ENCODE measurements at regions not wholly inside any gene's neighbourhood (a gene's known extent, or its start where the extent isn't known, plus 50 kb on each side); places are given as distances from the start of the nearest gene placed in this dataset.

GRCh38 chr21:39083377-39084008 is 99.8 kb downstream of the PSMG1 start:
- POLR2A ChIA-PET = no interaction called here
- CTCF ChIA-PET = no interaction called here
- H3K79me2 ChIP-seq (ENCODE audit: control insufficient read depth, insufficient read depth, low read length) = no peaks in the 10 kb centered on the region
- in situ Hi-C loops (cut with MboI) (no loop called here), intact Hi-C loops (cut with micrococcal nuclease; ENCODE audit: unreplicated experiment) (no loop called here)
- BruUV-seq (replicated peaks) = no TSS peak
- ATAC-seq (no peak), FAIRE-seq (no peak), DNase-seq (ENCODE audit: low read depth, low spot score) (no peak)
- H3K9me3 ChIP-seq (replicated peaks; ENCODE audit: control insufficient read depth, insufficient read depth, low read length) = no peaks in the 10 kb centered on the region
- H3K4me3 ChIP-seq = no peak overlapping the region
- TF ChIP-seq FOXM1 (IDR thresholded peaks at IDR 0.05; ENCODE audit: low read depth, low read length) (no peak), ZNF274 (IDR thresholded peaks at IDR 0.05; ENCODE audit: insufficient read depth, insufficient read length) (no peak), SUZ12 (IDR thresholded peaks at IDR 0.05; ENCODE audit: unreplicated experiment) (no peak), NBN (IDR thresholded peaks at IDR 0.05) (no peak), NR2C1 (IDR thresholded peaks at IDR 0.05) (no peak), YBX1 (IDR thresholded peaks at IDR 0.05) (no peak), TAF1 (IDR thresholded peaks at IDR 0.05; ENCODE audit: borderline replicate concordance, low read depth, low read length) (no peak), MTA3 (IDR thresholded peaks at IDR 0.05; ENCODE audit: borderline replicate concordance, low read length) (no peak), STAT3 (IDR thresholded peaks at IDR 0.05; ENCODE audit: low read depth, low read length) (no peak), ZBED1 (IDR thresholded peaks at IDR 0.05; ENCODE audit: borderline replicate concordance) (no peak), RCOR1 (conservative IDR thresholded peaks at IDR 0.05; ENCODE audit: low read depth, low read length) (no peak)
- TF ChIP-seq, protein P1, sequence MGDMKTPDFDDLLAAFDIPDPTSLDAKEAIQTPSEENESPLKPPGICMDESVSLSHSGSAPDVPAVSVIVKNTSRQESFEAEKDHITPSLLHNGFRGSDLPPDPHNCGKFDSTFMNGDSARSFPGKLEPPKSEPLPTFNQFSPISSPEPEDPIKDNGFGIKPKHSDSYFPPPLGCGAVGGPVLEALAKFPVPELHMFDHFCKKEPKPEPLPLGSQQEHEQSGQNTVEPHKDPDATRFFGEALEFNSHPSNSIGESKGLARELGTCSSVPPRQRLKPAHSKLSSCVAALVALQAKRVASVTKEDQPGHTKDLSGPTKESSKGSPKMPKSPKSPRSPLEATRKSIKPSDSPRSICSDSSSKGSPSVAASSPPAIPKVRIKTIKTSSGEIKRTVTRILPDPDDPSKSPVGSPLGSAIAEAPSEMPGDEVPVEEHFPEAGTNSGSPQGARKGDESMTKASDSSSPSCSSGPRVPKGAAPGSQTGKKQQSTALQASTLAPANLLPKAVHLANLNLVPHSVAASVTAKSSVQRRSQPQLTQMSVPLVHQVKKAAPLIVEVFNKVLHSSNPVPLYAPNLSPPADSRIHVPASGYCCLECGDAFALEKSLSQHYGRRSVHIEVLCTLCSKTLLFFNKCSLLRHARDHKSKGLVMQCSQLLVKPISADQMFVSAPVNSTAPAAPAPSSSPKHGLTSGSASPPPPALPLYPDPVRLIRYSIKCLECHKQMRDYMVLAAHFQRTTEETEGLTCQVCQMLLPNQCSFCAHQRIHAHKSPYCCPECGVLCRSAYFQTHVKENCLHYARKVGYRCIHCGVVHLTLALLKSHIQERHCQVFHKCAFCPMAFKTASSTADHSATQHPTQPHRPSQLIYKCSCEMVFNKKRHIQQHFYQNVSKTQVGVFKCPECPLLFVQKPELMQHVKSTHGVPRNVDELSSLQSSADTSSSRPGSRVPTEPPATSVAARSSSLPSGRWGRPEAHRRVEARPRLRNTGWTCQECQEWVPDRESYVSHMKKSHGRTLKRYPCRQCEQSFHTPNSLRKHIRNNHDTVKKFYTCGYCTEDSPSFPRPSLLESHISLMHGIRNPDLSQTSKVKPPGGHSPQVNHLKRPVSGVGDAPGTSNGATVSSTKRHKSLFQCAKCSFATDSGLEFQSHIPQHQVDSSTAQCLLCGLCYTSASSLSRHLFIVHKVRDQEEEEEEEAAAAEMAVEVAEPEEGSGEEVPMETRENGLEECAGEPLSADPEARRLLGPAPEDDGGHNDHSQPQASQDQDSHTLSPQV (IDR thresholded peaks at IDR 0.05) = no peak
- TF ChIP-seq, protein P2, sequence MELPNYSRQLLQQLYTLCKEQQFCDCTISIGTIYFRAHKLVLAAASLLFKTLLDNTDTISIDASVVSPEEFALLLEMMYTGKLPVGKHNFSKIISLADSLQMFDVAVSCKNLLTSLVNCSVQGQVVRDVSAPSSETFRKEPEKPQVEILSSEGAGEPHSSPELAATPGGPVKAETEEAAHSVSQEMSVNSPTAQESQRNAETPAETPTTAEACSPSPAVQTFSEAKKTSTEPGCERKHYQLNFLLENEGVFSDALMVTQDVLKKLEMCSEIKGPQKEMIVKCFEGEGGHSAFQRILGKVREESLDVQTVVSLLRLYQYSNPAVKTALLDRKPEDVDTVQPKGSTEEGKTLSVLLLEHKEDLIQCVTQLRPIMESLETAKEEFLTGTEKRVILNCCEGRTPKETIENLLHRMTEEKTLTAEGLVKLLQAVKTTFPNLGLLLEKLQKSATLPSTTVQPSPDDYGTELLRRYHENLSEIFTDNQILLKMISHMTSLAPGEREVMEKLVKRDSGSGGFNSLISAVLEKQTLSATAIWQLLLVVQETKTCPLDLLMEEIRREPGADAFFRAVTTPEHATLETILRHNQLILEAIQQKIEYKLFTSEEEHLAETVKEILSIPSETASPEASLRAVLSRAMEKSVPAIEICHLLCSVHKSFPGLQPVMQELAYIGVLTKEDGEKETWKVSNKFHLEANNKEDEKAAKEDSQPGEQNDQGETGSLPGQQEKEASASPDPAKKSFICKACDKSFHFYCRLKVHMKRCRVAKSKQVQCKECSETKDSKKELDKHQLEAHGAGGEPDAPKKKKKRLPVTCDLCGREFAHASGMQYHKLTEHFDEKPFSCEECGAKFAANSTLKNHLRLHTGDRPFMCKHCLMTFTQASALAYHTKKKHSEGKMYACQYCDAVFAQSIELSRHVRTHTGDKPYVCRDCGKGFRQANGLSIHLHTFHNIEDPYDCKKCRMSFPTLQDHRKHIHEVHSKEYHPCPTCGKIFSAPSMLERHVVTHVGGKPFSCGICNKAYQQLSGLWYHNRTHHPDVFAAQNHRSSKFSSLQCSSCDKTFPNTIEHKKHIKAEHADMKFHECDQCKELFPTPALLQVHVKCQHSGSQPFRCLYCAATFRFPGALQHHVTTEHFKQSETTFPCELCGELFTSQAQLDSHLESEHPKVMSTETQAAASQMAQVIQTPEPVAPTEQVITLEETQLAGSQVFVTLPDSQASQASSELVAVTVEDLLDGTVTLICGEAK (IDR thresholded peaks at IDR 0.05; ENCODE audit: borderline replicate concordance) = no peak
- no peaks in the 10 kb centered on the region for H4K20me1 ChIP-seq (ENCODE audit: control insufficient read depth, insufficient read depth)
- H3K4me1 ChIP-seq (ENCODE audit: control insufficient read depth, insufficient read depth, low read length) = no peaks in the 10 kb centered on the region
- H3K4me2 ChIP-seq (ENCODE audit: control insufficient read depth, insufficient read depth) = no peak overlapping the region
- no peaks in the 10 kb centered on the region for H3K36me3 ChIP-seq (ENCODE audit: control insufficient read depth in 2 of 2, insufficient read depth in 2 of 2, low read length in 1 of 2)
- H3K27me3 ChIP-seq (replicated peaks in 1 of 2; ENCODE audit: control insufficient read depth in 2 of 2, insufficient read depth in 2 of 2, low read length in 1 of 2) = peaks cover 0 to 3% of the 10 kb centered on the region in 2 experiments; a peak in 2 of 4 replicates
- H3K9ac ChIP-seq (ENCODE audit: control insufficient read depth, insufficient read depth, low read length) = no peak overlapping the region
- H3K27ac ChIP-seq (ENCODE audit: control insufficient read depth, insufficient read depth) = no peak overlapping the region
- no peak overlapping the region for H2AFZ ChIP-seq (ENCODE audit: control insufficient read depth, low read depth, low read length)
- RAD21 ChIA-PET (ENCODE audit: unreplicated experiment) = no interaction called here
- WGBS (ENCODE audit: insufficient coverage, insufficient replicate concordance, low lambda C conversion rate, missing lambda C conversion rate) = 19% methylated on average over 11 of the region's 11 CpGs
- SMC1A ChIA-PET (ENCODE audit: uncharacterized antibody, unreplicated experiment) = interaction anchor here (0.6 kb wide), 1 partner anchor 479 kb away, joined by 3 read pairs; no protein-coding TSS in a partner anchor

Measured in GM12878 (cell line).